ENCODE measurements at regions not wholly inside any gene's neighbourhood (a gene's known extent, or its start where the extent isn't known, plus 50 kb on each side); places are given as distances from the start of the nearest gene placed in this dataset.

DNA sequence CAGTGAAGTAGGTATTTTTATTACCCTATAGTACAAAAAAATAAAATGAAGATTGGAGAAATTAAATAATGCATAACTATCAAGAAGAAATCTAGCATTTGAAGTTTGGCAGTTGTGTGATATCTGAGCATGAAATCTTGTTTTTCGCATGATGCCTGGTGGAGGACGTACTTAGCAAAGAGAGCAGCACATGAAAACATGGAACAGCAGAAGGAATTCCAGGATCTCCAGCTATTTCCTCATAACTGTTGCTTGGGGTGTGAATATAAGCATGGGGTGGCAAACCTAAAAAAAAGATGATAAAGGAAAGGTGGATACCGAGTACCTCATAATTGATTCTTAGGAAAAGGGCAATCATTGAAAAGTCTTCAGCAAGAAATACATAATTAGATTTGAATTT, 174.3 kb upstream of the FAM3C start:
- Histone ChIP-seq H3K4me2 (no peak overlapping the region), H3K9me3 (no peaks in the 10 kb centered on the region), H3K27ac (no peak overlapping the region), H3K4me1 (no peaks in the 10 kb centered on the region), H3K4me3 (no peak overlapping the region)
- POLR2A ChIA-PET = no interaction called here
- CTCF ChIA-PET = interaction anchor here (1.2 kb wide), 1 partner anchor 174 kb away, joined by 3 read pairs; the partner anchor contains the start of gene FAM3C
- TF ChIP-seq RARB (CRISPR knock-in tag; IDR thresholded peaks at IDR 0.05) (no peak), EHMT2 (IDR thresholded peaks at IDR 0.05; ENCODE audit: low read depth) (no peak), FOSL2 (IDR thresholded peaks at IDR 0.05) (no peak), FOSL2 (CRISPR knock-in tag; IDR thresholded peaks at IDR 0.05) (no peak), CBX8 (IDR thresholded peaks at IDR 0.05) (no peak), PHF8 (IDR thresholded peaks at IDR 0.05; ENCODE audit: borderline replicate concordance, low read depth) (no peak), KDM5A (IDR thresholded peaks at IDR 0.05) (no peak), FOSB (CRISPR knock-in tag; IDR thresholded peaks at IDR 0.05) (no peak)
- TF ChIP-seq, protein P1, sequence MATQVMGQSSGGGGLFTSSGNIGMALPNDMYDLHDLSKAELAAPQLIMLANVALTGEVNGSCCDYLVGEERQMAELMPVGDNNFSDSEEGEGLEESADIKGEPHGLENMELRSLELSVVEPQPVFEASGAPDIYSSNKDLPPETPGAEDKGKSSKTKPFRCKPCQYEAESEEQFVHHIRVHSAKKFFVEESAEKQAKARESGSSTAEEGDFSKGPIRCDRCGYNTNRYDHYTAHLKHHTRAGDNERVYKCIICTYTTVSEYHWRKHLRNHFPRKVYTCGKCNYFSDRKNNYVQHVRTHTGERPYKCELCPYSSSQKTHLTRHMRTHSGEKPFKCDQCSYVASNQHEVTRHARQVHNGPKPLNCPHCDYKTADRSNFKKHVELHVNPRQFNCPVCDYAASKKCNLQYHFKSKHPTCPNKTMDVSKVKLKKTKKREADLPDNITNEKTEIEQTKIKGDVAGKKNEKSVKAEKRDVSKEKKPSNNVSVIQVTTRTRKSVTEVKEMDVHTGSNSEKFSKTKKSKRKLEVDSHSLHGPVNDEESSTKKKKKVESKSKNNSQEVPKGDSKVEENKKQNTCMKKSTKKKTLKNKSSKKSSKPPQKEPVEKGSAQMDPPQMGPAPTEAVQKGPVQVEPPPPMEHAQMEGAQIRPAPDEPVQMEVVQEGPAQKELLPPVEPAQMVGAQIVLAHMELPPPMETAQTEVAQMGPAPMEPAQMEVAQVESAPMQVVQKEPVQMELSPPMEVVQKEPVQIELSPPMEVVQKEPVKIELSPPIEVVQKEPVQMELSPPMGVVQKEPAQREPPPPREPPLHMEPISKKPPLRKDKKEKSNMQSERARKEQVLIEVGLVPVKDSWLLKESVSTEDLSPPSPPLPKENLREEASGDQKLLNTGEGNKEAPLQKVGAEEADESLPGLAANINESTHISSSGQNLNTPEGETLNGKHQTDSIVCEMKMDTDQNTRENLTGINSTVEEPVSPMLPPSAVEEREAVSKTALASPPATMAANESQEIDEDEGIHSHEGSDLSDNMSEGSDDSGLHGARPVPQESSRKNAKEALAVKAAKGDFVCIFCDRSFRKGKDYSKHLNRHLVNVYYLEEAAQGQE (IDR thresholded peaks at IDR 0.05) = no peak
- TF ChIP-seq, protein P2, sequence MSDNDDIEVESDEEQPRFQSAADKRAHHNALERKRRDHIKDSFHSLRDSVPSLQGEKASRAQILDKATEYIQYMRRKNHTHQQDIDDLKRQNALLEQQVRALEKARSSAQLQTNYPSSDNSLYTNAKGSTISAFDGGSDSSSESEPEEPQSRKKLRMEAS (IDR thresholded peaks at IDR 0.05) = no peak
- TF ChIP-seq, protein P3, sequence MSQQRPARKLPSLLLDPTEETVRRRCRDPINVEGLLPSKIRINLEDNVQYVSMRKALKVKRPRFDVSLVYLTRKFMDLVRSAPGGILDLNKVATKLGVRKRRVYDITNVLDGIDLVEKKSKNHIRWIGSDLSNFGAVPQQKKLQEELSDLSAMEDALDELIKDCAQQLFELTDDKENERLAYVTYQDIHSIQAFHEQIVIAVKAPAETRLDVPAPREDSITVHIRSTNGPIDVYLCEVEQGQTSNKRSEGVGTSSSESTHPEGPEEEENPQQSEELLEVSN (IDR thresholded peaks at IDR 0.05; ENCODE audit: borderline replicate concordance, low read depth) = no peak
- FAIRE-seq (no peak), ATAC-seq (no peak), DNase-seq (ENCODE audit: low read depth in 1 of 2, low spot score in 1 of 2) (no peak)
- WGBS (ENCODE audit: missing lambda C conversion rate) = 44% methylated on average over 3 of the region's 3 CpGs

DNA sequence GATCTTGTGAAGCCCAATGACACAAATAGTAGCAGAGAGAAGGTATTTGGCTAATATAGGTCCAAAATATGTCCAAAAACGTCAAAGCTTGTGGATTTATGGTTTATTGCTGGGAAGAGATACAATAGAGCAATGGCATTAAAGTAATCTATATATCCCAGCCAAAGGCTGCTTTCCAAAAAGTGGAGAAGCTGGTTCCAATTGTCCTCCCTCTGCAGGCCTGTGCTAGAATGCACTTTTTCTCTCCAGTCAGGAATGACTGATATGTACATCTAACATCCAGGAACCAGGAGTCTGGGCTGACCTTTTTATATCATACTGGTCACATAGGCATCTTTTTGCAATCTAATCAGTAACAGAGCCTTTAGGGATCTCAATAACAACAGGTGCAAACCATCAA, 167.1 kb upstream of the FAM3C start:
- H3K4me3 ChIP-seq = no peak overlapping the region
- no peaks in the 10 kb centered on the region for H3K9me3 ChIP-seq
- H3K4me1 ChIP-seq = no peaks in the 10 kb centered on the region
- ChIA-PET POLR2A (no interaction called here), CTCF (interaction anchor here (1.0 to 1.2 kb wide), 2 partner anchors 196 to 200 kb away, joined by 3 read pairs; no protein-coding TSS in a partner anchor)
- FAIRE-seq (no peak), ATAC-seq (peak in 1 of 2 experiments; percentile 59; a peak in 2 of 6 replicates), DNase-seq (ENCODE audit: low read depth in 1 of 2, low spot score in 1 of 2) (peak in 1 of 2 experiments; percentile 5)
- 3% methylated on average over 1 of the region's 1 CpG for WGBS (ENCODE audit: missing lambda C conversion rate)
- TF ChIP-seq HEYL (CRISPR knock-in tag; IDR thresholded peaks at IDR 0.05) (no peak), KDM5A (IDR thresholded peaks at IDR 0.05) (no peak), NFE2L2 (conservative IDR thresholded peaks at IDR 0.05; ENCODE audit: low read length) (no peak), ZFP36 (IDR thresholded peaks at IDR 0.05; ENCODE audit: borderline replicate concordance, partially characterized antibody) (no peak), EP300 (IDR thresholded peaks at IDR 0.05) (no peak), RNF2 (IDR thresholded peaks at IDR 0.05; ENCODE audit: borderline replicate concordance, low read depth) (no peak), KDM1A (IDR thresholded peaks at IDR 0.05; ENCODE audit: low read depth) (no peak), HOXB5 (CRISPR knock-in tag; IDR thresholded peaks at IDR 0.05) (no peak), GATA3 (IDR thresholded peaks at IDR 0.05; ENCODE audit: borderline replicate concordance) (no peak)
- TF ChIP-seq, protein P4, sequence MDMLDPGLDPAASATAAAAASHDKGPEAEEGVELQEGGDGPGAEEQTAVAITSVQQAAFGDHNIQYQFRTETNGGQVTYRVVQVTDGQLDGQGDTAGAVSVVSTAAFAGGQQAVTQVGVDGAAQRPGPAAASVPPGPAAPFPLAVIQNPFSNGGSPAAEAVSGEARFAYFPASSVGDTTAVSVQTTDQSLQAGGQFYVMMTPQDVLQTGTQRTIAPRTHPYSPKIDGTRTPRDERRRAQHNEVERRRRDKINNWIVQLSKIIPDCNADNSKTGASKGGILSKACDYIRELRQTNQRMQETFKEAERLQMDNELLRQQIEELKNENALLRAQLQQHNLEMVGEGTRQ (IDR thresholded peaks at IDR 0.05) = no peak
- TF ChIP-seq, protein P5, sequence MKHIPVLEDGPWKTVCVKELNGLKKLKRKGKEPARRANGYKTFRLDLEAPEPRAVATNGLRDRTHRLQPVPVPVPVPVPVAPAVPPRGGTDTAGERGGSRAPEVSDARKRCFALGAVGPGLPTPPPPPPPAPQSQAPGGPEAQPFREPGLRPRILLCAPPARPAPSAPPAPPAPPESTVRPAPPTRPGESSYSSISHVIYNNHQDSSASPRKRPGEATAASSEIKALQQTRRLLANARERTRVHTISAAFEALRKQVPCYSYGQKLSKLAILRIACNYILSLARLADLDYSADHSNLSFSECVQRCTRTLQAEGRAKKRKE (CRISPR knock-in tag; IDR thresholded peaks at IDR 0.05; ENCODE audit: low read depth) = no peak
- no peak overlapping the region for H3K4me2 ChIP-seq
- H3K27ac ChIP-seq = no peak overlapping the region
